PC-9 (cell line): ENCODE measurements at regions not wholly inside any gene's neighbourhood (a gene's known extent, or its start where the extent isn't known, plus 50 kb on each side); places are given as distances from the start of the nearest gene placed in this dataset.

ENCODE experiments used
- CTCF ChIP-seq: fragments of 200-600 bp; sonication (generic); conservative IDR thresholded peaks from 2 replicates; pipeline ENCODE4 v1.6.1; 2017; ENCODE audit warnings: mixed run types, antibody characterized with exemption, mild to moderate bottlenecking, moderate library complexity
- EZH2 ChIP-seq: fragments of 200-600 bp; sonication (generic); IDR thresholded peaks from 2 replicates; pipeline ENCODE4 v1.8.0; 2017; ENCODE audit warnings: antibody characterized with exemption, low read depth

- no peak for TF ChIP-seq EZH2
- TF ChIP-seq CTCF: no peak
Observed at GRCh38 chr16:35364263-35364662, 1904.9 kb downstream of the TP53TG3F start.
